PFSK-1 (cell line): ENCODE measurements at regions not wholly inside any gene's neighbourhood (a gene's known extent, or its start where the extent isn't known, plus 50 kb on each side); places are given as distances from the start of the nearest gene placed in this dataset.

Experiments
- FOXP2 ChIP-seq: optimal IDR thresholded peaks from 2 replicates; pipeline ENCODE3; 2011; ENCODE audit warnings: borderline replicate concordance, control low read depth, inconsistent platforms; ENCODE audit not compliant: insufficient read depth; ENCODE audit errors: extremely low read length, extremely low read depth
- POLR2AphosphoS5 ChIP-seq: IDR thresholded peaks from 2 replicates; pipeline ENCODE4 v1.6.1; 2012; ENCODE audit warnings: low read depth, mild to moderate bottlenecking, control low read depth, low read length, moderate library complexity
- SIN3A ChIP-seq: IDR thresholded peaks from 2 replicates; pipeline ENCODE4 v1.6.1; 2012; ENCODE audit warnings: mild to moderate bottlenecking, low read length, moderate library complexity, borderline replicate concordance; ENCODE audit not compliant: insufficient read depth
- TAF1 ChIP-seq: IDR thresholded peaks from 2 replicates; pipeline ENCODE4 v1.6.1; 2012; ENCODE audit warnings: low read length, control low read depth, borderline replicate concordance; ENCODE audit not compliant: insufficient read depth
- TF ChIP-seq, protein P1 (sequence below), 2 experiments: IDR thresholded peaks; 2 replicates each; pipeline versions ENCODE4 v1.6.1 to v1.8.0; 2011 to 2012; ENCODE audit warnings: low read depth in 2 of 2, low read length in 2 of 2, control low read depth in 1 of 2, inconsistent platforms in 1 of 2, mild to moderate bottlenecking in 1 of 2, moderate library complexity in 1 of 2; ENCODE audit not compliant: insufficient read depth in 1 of 2

DNA sequence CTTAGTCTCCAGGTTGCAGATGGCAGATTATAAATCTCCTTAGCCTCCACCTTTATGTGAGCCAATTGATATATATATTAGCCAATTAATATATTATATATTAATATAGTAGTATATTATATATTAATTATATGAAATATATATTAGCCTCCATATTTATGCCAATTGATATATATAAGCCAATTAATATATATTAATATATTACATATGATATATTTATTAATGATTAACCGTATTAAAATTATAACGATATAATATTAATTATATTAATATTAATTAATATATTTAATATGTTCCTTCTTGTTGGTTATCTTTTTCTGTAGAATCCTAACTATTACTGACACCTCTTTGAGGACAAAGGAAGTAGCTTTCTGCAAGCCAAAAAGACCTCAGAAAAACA is 972.5 kb downstream of the GBE1 start:
- TF ChIP-seq, protein P1, sequence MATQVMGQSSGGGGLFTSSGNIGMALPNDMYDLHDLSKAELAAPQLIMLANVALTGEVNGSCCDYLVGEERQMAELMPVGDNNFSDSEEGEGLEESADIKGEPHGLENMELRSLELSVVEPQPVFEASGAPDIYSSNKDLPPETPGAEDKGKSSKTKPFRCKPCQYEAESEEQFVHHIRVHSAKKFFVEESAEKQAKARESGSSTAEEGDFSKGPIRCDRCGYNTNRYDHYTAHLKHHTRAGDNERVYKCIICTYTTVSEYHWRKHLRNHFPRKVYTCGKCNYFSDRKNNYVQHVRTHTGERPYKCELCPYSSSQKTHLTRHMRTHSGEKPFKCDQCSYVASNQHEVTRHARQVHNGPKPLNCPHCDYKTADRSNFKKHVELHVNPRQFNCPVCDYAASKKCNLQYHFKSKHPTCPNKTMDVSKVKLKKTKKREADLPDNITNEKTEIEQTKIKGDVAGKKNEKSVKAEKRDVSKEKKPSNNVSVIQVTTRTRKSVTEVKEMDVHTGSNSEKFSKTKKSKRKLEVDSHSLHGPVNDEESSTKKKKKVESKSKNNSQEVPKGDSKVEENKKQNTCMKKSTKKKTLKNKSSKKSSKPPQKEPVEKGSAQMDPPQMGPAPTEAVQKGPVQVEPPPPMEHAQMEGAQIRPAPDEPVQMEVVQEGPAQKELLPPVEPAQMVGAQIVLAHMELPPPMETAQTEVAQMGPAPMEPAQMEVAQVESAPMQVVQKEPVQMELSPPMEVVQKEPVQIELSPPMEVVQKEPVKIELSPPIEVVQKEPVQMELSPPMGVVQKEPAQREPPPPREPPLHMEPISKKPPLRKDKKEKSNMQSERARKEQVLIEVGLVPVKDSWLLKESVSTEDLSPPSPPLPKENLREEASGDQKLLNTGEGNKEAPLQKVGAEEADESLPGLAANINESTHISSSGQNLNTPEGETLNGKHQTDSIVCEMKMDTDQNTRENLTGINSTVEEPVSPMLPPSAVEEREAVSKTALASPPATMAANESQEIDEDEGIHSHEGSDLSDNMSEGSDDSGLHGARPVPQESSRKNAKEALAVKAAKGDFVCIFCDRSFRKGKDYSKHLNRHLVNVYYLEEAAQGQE (IDR thresholded peaks at IDR 0.05; ENCODE audit: insufficient read depth in 1 of 2, low read depth in 2 of 2, low read length in 2 of 2), result no peak
- TF ChIP-seq TAF1 (no peak), POLR2AphosphoS5 (no peak), SIN3A (no peak), FOXP2 (no peak)

GRCh38 chr3:80785875-80786274 is 975.6 kb downstream of the GBE1 start:
- TF ChIP-seq FOXP2 (no peak), TAF1 (no peak), POLR2AphosphoS5 (no peak), SIN3A (no peak)
- TF ChIP-seq, protein P1 (IDR thresholded peaks at IDR 0.05; ENCODE audit: insufficient read depth in 1 of 2, low read depth in 2 of 2, low read length in 2 of 2), result no peak

- TF ChIP-seq FOXP2 (no peak), SIN3A (no peak), TAF1 (no peak)
Observed at GRCh38 chr3:80785475-80785874, 976.0 kb downstream of the GBE1 start.

GRCh38 chr3:80771085-80771484 is 990.4 kb downstream of the GBE1 start:
- TF ChIP-seq SIN3A (no peak), FOXP2 (no peak), POLR2AphosphoS5 (no peak), TAF1 (no peak)
- TF ChIP-seq, protein P1 (IDR thresholded peaks at IDR 0.05; ENCODE audit: insufficient read depth in 1 of 2, low read depth in 2 of 2, low read length in 2 of 2), result no peak

DNA sequence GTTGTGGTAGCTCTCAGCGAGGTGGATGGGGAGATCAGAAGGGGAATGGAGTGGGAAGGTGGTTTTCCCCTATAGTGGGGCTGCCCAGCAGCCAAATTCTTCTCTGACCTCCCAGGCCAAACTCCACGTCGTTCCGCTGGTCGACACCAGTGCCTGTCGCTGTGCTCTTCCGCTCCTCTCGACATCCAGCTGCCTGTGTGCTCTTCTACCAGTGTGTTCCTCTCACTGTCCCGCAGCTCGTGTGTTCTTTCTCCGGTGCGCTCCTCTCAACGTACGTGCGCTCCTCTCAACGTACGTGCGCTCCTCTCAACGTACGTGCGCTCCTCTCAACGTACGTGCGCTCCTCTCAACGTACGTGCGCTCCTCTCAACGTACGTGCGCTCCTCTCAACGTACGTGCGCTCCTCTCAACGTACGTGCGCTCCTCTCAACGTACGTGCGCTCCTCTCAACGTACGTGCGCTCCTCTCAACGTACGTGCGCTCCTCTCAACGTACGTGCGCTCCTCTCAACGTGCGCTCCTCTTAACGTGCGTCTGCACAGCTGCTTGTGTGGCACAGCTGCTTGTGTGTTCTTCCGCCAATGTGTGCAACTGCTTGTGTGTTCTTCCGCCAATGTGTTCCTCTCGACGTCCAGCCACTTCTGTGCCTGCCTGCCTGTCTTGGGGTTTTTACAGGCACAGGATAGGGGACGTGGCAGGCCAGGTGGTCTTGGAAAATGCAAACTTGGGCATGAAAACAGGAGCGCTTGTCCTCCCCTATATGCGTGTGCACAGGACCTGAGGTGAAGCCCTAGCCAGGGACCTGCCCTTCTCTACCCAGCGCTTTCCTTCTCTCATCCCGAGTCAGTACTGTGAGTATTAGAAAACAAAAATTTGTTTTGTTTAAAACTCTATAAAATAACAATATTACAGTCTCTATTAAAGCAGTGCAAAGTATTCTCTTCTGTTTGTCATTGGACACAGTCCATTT is 991.1 kb downstream of the GBE1 start:
- TF ChIP-seq, protein P1 (IDR thresholded peaks at IDR 0.05; ENCODE audit: insufficient read depth in 1 of 2, low read depth in 2 of 2, low read length in 2 of 2), result no peak
- TF ChIP-seq FOXP2 (no peak), TAF1 (no peak), POLR2AphosphoS5 (no peak), SIN3A (no peak)
